HEK293 (cell line): ENCODE measurements at regions not wholly inside any gene's neighbourhood (a gene's known extent, or its start where the extent isn't known, plus 50 kb on each side); places are given as distances from the start of the nearest gene placed in this dataset.

Experiments used
- ZBTB7A ChIP-seq: fragments of 450-650 bp; formaldehyde crosslinking; IDR thresholded peaks from 2 replicates; pipeline ENCODE4 v1.5.1; 2016; ENCODE audit warnings: low read depth, missing biosample characterization, missing genetic modification characterization
- ZNF121 ChIP-seq: fragments of 450-650 bp; formaldehyde crosslinking; IDR thresholded peaks from 2 replicates; pipeline ENCODE4 v1.5.1; 2016; ENCODE audit warnings: missing biosample characterization, missing genetic modification characterization
- ZNF530 ChIP-seq: fragments of 450-650 bp; formaldehyde crosslinking; IDR thresholded peaks from 2 replicates; pipeline ENCODE4 v1.5.1; 2016; ENCODE audit warnings: low read depth, missing biosample characterization, missing genetic modification characterization
- ZNF561 ChIP-seq: fragments of 450-650 bp; IDR thresholded peaks from 2 replicates; pipeline ENCODE4 v1.5.1; 2018; ENCODE audit warnings: missing biosample characterization, missing genetic modification characterization, borderline replicate concordance
- ZNF624 ChIP-seq: fragments of 450-650 bp; formaldehyde crosslinking; IDR thresholded peaks from 2 replicates; pipeline ENCODE4 v1.5.1; 2017; ENCODE audit warnings: missing biosample characterization, missing genetic modification characterization
- ZNF76 ChIP-seq: fragments of 450-650 bp; formaldehyde crosslinking; IDR thresholded peaks from 2 replicates; pipeline ENCODE4; 2016; ENCODE audit warnings: low read depth, missing biosample characterization, missing genetic modification characterization, borderline replicate concordance
- TF ChIP-seq, protein P1 (sequence below): fragments of 450-650 bp; formaldehyde crosslinking; IDR thresholded peaks from 2 replicates; pipeline ENCODE4 v1.5.1; 2016; ENCODE audit warnings: missing biosample characterization, missing genetic modification characterization
- TF ChIP-seq, protein P2 (sequence below): fragments of 450-650 bp; formaldehyde crosslinking; IDR thresholded peaks from 2 replicates; pipeline ENCODE4 v1.5.1; 2016; ENCODE audit warnings: missing biosample characterization, missing genetic modification characterization
- TF ChIP-seq, protein P3 (sequence below): IDR thresholded peaks from 2 replicates; pipeline ENCODE4 v1.6.1; 2011; ENCODE audit warnings: mild to moderate bottlenecking, low read depth, low read length, borderline replicate concordance

DNA sequence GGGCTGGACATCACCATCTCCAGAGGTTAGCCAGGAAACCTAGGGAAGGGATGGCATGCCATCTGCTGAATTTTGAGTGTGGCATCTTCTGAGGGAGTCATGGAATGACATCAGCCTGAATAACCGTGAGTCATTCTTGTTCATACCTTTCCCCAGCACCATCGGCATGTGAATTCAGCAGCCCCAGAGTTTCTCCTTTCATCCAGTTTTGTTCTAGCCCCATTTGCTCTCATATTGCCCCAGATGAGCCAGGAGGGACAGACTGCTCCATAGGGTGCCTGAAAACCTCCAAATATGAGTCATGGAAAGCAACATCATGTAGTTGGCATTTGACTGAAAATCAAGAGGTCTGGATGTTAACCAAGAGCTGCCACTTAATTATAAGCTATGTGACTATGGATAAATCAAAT lies 219.2 kb upstream of the SGK1 start:
- TF ChIP-seq, protein P1, sequence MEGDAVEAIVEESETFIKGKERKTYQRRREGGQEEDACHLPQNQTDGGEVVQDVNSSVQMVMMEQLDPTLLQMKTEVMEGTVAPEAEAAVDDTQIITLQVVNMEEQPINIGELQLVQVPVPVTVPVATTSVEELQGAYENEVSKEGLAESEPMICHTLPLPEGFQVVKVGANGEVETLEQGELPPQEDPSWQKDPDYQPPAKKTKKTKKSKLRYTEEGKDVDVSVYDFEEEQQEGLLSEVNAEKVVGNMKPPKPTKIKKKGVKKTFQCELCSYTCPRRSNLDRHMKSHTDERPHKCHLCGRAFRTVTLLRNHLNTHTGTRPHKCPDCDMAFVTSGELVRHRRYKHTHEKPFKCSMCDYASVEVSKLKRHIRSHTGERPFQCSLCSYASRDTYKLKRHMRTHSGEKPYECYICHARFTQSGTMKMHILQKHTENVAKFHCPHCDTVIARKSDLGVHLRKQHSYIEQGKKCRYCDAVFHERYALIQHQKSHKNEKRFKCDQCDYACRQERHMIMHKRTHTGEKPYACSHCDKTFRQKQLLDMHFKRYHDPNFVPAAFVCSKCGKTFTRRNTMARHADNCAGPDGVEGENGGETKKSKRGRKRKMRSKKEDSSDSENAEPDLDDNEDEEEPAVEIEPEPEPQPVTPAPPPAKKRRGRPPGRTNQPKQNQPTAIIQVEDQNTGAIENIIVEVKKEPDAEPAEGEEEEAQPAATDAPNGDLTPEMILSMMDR (tag by site-specific recombination), result no peak
- no peak for TF ChIP-seq ZNF561 (tag by site-specific recombination)
- no peak for TF ChIP-seq ZBTB7A (tag by site-specific recombination)
- TF ChIP-seq, protein P2, sequence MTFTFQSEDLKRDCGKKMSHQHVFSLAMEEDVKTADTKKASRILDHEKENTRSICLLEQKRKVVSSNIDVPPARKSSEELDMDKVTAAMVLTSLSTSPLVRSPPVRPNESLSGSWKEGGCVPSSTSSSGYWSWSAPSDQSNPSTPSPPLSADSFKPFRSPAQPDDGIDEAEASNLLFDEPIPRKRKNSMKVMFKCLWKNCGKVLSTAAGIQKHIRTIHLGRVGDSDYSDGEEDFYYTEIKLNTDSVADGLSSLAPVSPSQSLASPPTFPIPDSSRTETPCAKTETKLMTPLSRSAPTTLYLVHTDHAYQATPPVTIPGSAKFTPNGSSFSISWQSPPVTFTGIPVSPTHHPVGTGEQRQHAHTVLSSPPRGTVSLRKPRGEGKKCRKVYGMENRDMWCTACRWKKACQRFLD, result no peak
- TF ChIP-seq ZNF530, result no peak
- TF ChIP-seq ZNF121 (tag by site-specific recombination), result no peak
- TF ChIP-seq, protein P3, sequence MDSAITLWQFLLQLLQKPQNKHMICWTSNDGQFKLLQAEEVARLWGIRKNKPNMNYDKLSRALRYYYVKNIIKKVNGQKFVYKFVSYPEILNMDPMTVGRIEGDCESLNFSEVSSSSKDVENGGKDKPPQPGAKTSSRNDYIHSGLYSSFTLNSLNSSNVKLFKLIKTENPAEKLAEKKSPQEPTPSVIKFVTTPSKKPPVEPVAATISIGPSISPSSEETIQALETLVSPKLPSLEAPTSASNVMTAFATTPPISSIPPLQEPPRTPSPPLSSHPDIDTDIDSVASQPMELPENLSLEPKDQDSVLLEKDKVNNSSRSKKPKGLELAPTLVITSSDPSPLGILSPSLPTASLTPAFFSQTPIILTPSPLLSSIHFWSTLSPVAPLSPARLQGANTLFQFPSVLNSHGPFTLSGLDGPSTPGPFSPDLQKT, result no peak
- TF ChIP-seq ZNF624 (tag by site-specific recombination), result no peak
- no peak for TF ChIP-seq ZNF76 (tag by site-specific recombination)
